Ramos (cell line): ENCODE measurements at regions not wholly inside any gene's neighbourhood (a gene's known extent, or its start where the extent isn't known, plus 50 kb on each side); places are given as distances from the start of the nearest gene placed in this dataset.
"Not testable (repeated sequence)": the region's sequence is repeated elsewhere in the genome, so short reads cannot be mapped to it uniquely, and the experiment has no call there.

Experiments
- in situ Hi-C: fragments of 300-500 bp; cut with MboI; formaldehyde crosslinking; loops from one replicate; pipeline ENCODE4 v1.14.3; 2022; ENCODE audit warnings: low sequenced_read_pairs; ENCODE audit not compliant: unreplicated experiment

DNA sequence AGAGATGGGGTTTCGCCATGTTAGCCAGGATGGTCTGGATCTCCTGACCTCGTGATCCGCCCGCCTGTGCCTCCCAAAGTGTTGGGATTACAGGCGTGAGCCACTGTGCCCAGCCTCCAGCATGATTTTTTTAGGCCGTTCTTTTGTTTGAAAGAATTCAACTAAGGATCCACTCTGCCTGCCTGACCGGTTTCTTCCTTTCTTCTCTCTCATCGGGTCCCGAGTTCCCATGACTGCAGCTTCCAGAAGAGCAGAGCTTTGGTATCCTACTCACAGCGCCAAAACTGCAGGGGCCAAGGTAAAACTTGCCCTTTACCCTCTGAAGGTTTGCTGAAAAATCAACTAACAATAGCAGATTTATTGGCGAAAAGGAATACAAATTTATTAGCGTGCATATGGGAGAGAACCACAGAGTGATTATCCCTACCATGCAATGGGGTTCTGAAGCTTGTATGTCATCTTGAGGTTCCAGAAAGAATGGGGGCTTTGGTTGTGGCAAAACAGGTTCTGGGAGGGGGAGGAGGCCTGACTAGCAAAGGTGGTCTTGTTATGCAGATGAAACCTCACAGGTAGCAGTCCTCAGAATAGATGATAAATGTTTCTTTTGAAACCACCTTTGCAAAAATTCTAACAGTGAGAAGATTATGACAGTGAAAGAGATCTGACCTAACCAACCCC, 87.0 kb upstream of the MSH6 start:
- in situ Hi-C loops: loop anchor here (10.0 kb wide), 1 partner anchor 131 kb away; no protein-coding TSS in a partner anchor

DNA sequence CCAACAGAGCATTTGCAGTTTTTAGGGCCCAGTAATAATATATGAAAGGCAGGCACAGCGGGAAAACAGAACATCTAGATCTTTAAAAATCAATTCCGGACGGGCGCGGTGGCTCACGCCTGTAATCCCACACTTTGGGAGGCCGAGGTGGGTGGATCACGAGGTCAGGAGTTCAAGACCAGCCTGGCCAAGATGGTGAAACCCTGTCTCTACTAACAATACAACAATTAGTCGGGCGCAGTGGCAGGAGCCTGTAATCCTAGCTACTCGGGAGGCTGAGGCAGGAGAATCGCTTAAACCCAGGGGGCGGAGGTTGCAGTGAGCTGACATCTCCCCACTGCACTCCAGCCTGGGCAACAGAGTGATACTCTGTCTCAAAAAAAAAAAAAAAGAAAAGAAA, 88.5 kb upstream of the MSH6 start:
- in situ Hi-C loops: loop anchor here (10.0 kb wide), 1 partner anchor 130 kb away; no protein-coding TSS in a partner anchor

GRCh38 chr2:47690706-47691325, 92.1 kb upstream of the MSH6 start:
- in situ Hi-C loops: loop anchor here (10.0 kb wide), 1 partner anchor 126 kb away; no protein-coding TSS in a partner anchor

GRCh38 chr2:47690132-47690531, 92.8 kb upstream of the MSH6 start:
- in situ Hi-C loops: loop anchor here (10.0 kb wide), 1 partner anchor 125 kb away; no protein-coding TSS in a partner anchor

GRCh38 chr2:47689118-47689517, 93.8 kb upstream of the MSH6 start:
- in situ Hi-C loops: not testable (repeated sequence)

- in situ Hi-C loops: no loop called here
These were observed 94.4 kb upstream of the MSH6 start for GRCh38 chr2:47688561-47688960.

- in situ Hi-C loops: no loop called here
These were observed 95.1 kb upstream of the MSH6 start for GRCh38 chr2:47687856-47688255.

DNA sequence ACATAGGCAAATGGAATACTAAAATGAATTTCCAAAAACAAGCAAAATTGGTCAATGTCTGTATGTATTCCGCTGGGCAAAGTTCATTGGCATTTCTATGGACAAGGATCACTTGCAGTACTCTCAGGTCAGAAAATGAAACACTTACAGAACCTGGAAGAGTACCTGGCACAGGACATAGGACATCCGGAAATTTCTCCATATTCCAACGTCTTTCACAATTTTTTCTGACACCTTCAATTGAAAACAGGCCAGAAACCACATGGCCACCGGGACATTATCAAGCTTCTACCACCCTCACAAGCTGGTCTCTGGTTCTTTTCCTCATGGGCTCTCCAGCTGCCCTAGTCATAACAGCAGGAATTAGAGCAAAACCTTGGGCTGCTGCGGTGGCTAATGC, 96.9 kb upstream of the MSH6 start:
- in situ Hi-C loops: no loop called here

- in situ Hi-C loops: no loop called here
These were observed 100.7 kb upstream of the MSH6 start for GRCh38 chr2:47682216-47682749.

GRCh38 chr2:47676261-47676926, 105.6 kb upstream of the KCNK12 start:
- in situ Hi-C loops: no loop called here

GRCh38 chr2:47675196-47675825, 104.5 kb upstream of the KCNK12 start:
- in situ Hi-C loops: no loop called here

DNA sequence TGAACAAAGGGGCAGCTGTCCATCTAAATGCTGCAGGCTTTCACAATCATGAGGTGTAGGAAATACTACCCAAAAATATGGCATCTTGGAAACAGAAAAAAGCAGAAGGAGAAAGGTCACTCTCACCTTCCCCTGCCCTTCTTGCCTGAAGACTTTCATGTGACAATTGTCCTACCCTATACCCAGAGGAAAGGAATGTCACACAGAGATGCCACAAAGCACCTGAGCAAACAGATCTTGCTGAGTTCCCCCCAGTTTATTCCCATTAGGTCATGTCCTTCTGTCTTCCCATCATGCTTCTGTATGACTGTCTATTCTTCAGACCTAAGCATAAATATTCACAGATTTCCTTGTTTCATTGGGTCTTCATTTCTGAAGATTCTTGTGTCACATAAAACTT, 95.5 kb upstream of the KCNK12 start:
- in situ Hi-C loops: no loop called here

DNA sequence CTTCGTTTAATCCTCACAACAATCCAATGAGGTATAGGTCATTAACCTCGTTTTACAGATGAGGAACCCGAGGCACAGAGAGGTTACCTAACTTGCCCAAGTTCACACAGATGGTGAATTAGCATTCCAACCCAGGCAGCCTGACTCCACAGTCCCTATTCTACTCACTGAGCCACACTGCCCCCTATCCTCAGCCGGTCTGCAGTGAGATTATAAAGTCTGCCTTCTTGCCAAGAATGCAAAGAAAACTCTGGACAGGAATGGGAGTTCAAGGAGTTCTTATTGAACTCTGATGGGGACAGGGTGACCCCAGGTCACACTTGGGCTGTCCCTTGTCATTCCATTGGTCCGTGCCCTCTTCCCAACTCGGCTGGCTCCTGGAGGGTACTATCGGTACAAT, 94.0 kb upstream of the KCNK12 start:
- in situ Hi-C loops: no loop called here

GRCh38 chr2:47662552-47662951, 91.8 kb upstream of the KCNK12 start:
- in situ Hi-C loops: no loop called here

DNA sequence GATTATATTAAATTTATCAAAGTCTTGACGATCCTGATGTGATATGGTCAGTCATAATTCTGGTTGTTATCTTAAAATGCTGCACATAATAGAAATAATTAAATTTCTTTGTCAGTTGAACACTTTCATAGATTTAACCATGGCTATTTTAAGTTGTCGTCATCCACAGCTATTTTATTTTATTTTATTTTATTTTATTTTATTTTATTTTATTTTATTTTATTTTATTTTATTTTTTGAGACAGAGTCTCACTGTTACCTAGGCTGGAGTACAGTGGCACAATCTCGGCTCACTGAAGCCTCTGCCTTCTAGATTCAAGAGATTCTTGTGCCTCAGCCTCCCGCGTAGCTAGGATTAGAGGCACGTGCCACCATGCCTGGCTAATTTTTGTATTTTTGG, 90.5 kb upstream of the KCNK12 start:
- in situ Hi-C loops: no loop called here

GRCh38 chr2:47660168-47660567, 89.4 kb upstream of the KCNK12 start:
- in situ Hi-C loops: no loop called here

- in situ Hi-C loops: no loop called here
These were observed 88.0 kb upstream of the KCNK12 start for GRCh38 chr2:47658646-47659320.

DNA sequence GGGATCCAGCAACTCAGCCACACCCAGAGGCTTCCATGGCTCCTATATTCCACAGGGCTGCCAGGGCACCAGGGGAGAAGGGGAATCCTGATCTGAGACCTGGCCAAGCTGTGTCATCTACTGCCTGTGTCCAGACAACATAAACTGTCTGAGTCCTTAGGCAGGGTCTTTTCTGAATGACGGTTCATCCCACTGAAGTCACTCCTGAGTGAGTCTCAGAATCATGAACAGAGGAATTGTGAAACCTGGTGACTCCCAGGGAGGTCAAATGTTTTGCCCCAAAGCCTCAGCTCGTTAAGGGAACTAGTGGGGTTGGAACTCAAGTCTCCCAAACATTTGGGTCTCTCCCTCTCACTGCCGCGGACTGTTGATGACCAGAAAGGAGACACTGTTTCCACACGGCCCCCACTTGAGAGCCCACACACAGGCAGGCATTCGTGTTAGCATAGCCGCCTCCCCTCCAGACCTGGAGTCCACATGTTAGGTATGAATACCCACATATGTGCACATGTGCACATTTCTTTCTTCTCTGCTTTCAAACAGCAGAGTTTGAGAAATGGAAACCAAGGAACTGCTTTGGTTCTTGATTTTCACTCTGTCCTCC, 87.2 kb upstream of the KCNK12 start:
- in situ Hi-C loops: no loop called here

DNA sequence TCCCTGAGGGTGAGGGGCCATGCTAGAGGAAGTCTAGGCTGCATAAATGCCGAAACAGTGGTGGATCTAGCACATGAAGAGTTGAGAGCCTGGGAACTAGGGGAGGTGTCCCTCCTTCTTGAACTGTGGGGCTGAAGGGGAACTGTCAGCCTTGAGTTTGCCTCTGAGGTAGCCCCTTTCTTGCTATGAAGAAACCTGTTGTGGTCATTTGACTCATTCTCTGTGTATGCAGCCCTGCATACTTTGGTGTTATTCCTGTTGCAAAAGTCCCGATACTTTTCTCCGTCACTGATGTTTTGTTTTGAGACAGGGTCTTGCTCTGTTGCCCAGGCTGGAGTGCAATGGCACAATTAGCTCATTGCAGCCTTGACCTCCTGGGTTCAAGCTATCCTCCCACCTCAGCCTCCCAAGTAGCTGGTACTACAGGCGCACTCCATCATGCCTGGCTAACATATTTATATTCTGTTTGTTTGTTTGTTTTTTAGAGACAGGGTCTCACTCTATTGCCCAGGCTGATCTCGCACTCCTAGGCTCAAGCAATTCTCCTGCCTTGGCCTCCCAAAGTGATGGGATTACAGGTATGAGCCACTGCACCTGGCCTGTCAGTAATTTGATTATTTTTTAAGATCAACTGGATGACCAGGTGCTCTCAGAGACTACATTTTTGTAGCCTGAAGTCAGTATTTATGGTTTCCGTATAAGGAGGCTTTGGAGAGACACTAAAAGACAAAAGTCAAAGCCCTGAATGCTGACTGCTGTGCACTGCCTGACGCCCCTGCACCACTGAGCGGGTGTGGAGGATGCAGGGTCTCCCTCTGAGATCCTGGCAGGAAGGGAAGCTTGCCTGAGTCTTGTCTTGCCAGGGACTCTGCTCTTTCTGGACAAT, 86.2 kb upstream of the KCNK12 start:
- in situ Hi-C loops: no loop called here
